DMS153 treated with DMSO at 0.1 percent for 48 hours (cell line): ENCODE measurements at regions not wholly inside any gene's neighbourhood (a gene's known extent, or its start where the extent isn't known, plus 50 kb on each side); places are given as distances from the start of the nearest gene placed in this dataset.
"Not testable (repeated sequence)": the region's sequence is repeated elsewhere in the genome, so short reads cannot be mapped to it uniquely, and the experiment has no call there.

Source experiments
- DNase-seq: peaks from one replicate; lab custom pipeline; 2025; ENCODE audit not compliant: unreplicated experiment; lab: John Stamatoyannopoulos, UW

DNA sequence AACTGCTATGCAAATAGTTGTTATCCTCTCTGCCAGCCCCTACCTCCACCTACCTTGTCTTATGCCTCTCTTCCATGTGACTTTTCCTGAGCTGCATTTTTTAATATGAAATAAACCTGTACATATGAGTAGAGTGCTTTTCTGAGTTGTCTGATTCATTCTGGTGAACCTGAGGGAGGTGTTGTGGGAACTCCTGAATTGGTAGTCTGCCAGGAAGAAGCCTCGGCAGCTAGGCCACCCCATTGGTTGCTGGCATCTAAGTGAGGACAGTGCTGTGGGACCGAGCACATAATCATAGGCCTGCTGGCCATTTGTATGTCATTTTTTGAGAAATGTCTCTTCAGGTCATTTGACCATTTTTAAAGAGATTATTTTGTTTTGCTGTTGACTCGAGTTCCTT is 1146.8 kb downstream of the UQCRFS1 start:
- DNase-seq, result no peak

DNA sequence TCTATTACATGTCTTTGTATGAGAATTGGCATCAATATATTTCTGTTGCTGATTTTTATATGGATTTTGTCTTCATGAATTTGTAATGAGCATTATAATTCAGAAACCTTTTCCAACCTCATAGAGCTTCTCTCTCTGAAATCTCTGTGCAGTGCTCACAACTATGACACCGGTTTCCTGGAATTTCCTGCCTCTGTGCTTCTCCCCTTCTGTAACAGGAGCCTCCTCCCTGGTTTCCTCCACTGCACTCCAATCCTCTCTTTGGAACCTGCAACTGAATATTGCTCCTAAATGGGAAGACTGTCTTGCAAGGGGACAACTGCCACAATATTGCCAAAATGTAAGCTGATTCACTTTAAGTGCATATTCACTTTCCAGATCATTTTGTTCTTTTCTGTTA is 1147.9 kb downstream of the UQCRFS1 start:
- no peak for DNase-seq

DNA sequence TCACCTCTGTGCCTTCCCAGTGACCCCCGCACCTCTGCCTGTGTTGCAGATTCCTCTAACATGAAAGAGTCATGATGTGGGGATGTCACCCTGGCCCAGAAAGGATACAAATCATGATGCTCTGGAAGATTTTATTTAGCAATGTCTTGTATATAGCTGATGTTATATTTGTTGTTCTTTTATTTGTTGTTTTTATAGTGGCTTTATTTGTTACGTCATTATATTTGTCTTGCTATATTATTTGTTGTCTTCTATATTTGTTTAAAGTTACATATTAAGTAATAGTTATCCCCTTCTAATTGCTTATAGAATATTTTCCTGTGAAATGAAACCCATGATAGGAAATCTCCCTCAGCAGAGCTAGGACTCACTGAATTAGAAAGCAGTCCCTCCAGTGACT is 1149.2 kb downstream of the UQCRFS1 start:
- DNase-seq, result no peak

DNA sequence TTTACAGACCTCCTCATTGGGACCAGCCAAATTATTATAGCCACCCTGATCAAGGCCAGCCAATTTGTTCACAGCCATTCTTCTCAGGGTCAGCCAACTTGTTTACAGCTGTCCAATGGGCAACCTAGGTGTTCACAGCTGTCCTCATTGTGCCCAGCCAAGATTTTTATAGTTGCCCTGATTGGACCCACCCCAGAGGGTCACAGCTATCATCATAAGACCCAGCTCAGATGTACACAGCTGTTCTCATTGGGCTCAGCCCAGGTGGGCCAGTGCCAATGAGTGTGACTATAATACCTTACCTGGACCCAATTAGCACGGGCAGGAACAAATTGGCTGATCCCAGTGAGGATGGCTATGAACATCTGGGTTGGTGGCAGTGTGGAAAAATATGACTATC is 1151.8 kb downstream of the UQCRFS1 start:
- DNase-seq, result no peak

DNA sequence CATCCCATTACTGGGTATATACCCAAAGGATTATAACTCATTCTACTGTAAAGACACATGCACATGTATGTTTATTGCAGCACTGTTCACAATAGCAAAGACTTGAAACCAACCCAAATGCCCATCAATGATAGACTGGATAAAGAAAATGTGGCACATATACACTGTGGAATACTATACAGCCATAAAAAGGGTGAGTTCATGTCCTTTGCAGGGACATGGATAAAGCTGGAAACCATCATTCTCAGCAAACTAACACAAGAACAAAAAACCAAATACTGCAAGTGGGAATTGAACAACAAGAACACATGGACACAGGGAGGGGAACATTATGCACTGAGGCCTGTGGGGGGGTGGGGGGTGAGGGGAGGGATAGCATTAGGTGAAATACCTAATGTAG is 1155.9 kb downstream of the UQCRFS1 start:
- DNase-seq, result not testable (repeated sequence)

DNA sequence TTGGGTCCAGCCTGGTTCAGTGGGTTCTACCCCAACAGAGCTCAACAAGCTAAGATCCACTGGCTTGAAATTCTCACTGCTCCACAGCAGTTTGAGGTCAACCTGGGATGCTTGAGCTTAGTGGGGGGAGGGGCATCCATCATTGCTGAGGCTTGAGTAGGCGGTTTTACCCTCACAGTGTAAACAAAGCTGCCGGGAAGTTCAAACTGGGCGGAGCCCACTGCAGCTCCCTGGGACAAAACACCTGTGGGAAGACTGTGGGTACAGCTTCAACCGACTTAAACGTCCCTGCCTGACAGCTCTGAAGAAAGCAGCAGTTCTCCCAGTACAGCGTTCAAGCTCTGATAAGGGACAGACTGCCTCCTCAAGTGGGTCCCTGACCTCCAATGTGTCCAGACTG is 1161.9 kb downstream of the UQCRFS1 start:
- DNase-seq, result no peak

DNA sequence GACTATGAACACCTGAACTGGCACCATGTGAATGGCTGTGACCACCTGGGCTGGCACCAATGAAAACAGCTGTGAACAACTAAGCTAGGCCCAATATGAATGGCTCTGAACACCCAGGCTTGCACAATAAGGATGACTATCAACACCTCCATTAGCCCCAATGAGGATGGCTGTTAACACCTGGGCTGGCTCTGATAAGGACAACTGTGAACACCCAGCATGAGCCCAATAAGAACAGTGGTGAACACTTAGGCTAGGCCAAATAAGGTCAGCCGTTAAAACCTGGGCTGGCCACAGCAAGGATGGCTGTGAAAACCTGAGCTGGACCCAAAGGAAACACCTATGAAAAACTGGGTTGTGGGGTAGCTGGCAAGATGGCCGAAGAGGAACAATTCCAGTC is 1163.1 kb downstream of the UQCRFS1 start:
- DNase-seq, result no peak

DNA sequence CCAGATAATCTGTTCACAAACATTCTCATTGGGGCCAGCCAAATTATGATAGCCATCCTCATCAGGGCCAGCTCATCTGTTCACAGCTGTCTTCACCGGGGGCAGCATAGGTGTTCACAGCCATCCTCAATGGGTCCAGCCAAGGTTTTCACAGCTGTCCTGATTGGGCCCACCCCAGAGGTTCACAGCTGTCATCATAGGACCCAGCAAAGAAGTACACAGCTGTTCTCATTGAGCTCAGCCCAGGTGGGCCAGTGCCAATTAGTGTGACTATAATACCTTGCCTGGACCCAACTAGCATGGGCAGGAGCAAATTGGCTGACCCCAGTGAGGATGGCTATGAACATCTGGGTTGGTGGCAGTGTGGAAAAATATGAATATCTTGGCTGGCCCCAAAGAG is 1166.0 kb downstream of the UQCRFS1 start:
- no peak for DNase-seq

DNA sequence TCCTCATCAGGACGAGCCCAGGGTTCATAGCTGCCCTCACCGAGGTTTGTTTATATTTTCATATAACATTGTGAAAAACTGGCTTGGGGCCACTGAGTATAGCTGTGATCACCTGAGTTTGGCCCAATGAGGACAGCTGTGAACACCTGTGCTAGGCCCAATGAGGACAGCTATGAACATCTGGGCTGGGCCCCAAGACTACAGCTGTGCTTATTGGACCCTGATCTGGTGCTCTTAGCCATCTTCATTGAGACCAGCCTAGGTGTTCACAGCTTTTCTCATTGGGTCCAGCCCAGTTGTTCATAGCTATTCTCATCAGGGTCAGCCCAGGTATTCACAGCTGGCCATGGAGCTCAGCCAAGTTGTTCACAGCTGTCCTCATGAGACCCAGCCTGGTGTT is 1167.3 kb downstream of the UQCRFS1 start:
- DNase-seq, result no peak

DNA sequence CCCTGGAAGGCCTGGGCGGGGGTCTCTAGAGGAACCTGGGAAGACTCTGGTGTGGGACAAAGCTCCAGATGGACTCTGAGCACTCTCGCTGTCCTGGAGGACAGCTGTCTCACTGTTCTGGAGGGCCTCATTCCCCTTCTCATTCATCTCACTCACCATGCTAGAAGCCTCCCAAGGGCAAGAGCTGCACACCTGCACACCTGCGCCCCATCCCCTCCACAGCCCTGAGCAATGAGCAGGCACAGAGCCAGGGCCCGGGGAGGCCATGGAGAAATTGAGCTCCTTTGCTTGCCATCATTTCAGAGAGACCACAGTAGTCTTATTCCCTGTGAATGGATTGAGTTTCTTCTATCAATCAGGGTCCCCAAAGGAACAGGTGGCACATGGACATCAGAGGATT is 1168.5 kb downstream of the UQCRFS1 start:
- DNase-seq, result no peak

DNA sequence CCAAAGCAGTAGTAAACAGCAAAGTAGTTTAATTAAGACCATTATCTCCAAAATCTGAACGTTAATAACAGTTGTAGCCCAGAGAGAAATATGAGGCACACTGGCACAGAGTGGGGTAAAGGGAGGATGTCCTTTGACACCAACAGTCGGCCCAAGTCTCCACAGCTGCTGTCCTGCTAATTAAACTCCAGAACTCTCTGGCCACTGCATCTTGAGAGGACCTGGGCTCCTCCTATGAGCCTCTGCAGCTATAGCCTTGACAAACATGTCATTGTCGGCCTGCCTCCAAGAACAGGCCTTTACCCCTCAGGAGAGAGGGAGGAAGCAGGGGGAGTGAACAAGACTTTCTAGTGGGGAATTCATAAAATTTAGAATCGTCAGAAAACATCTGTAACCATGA is 1170.4 kb downstream of the UQCRFS1 start:
- DNase-seq, result no peak

DNA sequence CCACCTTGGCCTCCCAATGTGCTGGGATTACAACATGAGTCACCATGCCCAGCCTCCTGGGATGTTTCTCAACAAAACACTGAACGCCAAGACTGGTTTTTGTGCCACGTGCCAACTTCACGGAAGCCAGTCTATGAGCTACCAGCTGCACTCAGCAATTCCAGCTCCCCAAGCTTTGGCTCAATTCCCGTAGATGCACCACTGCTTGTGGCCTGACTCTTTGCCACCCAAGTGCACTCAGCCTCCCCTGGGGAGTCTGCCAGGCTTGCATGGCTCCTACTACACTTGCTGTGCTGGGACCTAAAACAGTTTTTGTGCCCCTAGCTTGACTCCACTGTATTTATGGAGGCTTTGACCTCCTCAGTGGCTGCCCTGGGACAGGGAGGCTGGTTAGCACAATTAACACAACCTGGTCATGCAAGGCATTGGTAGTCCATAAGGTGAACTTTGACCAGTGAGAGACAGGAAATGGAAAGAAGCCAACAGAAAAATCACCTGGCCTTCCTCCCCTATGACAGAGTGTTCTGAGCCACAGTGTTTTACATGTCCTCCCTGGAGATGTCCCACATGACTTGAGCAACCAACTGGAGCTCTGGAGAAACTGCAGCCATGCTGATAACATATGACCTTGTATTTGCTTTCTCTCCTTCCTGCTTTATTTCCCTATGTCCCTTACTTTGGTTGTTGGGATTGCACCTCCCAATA is 1173.1 kb downstream of the UQCRFS1 start:
- no peak for DNase-seq

DNA sequence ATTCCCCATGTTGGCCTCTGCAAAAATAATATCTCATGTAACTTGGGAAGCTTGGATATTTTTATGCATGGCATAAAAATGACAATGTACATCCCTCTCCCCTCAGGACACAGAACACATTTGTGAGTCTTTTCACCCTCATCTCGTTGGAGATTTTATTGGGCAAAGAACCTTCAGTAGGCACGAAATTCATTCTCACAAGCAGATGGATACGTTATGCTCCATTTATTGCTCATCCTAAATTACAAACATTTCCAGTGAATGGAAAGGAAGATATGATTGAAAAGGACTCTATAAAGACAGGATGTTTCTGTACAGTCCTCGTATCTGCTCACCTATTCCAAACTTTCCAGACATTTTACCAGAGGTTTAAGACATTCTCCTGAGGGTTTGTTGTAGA is 1175.8 kb downstream of the UQCRFS1 start:
- no peak for DNase-seq

DNA sequence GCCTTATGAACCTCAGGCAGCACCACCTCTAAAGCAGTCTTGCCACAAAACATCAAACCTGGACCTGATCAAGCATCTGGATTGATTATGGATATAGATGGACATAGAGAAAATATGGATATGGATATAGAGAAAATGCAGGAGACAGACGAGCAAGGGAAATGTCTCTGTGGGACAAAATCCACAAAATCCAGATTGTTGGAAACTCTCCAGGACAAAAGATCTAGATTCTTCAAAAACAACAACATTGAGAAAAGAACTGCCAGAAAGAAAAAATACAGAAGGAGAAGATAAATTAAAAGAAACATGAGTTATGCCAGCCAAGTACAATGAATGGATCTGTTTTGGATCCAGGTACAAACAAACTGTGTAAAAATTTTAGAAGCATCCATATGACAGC is 1176.5 kb downstream of the UQCRFS1 start:
- no peak for DNase-seq

DNA sequence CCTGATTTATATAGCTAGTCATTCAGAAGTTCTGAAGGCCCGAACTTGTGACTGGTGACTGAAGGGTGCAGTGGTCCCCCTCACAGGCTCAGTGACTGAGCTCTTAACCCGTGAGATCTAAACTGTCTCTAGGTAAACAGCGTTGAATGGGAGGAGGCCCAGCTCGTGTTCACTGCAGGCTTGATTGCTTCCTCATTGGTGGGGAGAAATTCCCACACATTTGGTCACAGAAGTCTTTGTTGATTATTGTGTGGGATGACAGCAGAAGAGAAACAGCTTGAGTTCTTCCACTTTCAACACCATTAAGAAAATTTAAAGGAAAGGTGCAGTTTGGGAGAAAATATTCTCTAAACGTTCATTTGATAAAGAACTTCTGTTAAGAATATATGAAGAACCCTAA is 1178.0 kb downstream of the UQCRFS1 start:
- DNase-seq, result no peak

DNA sequence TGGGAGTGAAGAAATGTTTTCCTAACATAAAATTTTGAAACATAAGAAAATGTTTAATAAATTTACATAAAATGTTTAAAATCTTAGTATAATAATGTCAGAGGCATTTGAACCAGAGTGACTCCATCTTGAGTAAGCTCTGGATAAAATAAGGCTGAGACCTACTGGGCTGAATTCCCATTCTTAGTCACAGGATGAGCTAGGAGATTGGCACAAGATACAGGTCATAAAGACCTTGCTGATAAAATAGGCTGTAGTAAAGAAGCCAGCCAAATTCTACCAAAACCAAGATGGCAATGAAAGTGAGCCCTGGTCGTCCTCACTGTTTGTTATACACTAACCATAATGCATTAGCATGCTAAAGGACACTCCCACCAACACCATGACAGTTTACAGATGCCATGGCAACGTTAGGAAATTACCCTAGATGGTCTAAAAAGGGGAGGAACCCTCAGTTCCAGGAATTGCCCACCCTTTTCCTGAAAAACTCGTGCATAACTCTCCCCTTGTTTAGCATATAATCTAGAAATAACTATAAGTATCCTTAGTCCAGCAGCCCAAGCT is 1184.0 kb downstream of the UQCRFS1 start:
- DNase-seq, result no peak

DNA sequence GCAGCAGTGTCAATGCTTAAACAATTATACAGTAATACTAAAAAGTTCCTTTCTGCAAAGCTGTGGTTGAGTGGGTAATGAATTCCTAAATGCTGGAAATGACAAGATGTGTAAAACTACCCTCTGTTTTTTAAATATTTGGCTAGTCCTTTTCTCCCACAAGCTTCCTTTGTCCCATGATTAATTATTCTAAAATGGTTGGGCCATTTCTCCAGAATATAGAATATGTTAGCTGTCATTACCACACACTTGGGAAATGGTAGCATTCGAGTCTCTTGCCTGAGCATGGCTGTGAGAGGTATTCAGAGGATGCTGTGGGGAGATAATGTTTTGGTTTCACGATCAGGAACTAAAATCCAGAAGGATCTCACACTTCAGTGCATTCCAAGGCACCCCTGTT is 1185.8 kb downstream of the UQCRFS1 start:
- DNase-seq, result no peak

DNA sequence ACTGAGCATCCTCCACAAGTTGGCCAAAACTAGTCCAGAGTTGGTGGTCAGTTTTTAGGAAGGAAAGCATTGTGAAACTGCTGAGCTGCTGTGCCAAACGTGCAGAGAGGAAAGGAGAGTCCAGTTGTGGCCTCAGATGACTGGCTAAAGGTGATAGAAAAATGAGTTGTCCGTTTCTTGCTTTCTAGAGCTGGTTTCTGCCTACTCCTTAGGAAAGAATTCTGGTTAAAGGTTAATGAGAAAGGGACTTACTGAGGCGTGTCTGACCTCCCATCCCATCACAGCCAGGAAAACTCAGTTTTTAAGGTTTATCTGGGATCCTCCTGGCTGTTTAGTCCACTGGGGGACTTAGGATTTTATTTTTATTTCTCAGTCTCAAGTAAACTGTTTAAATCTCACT is 1186.3 kb downstream of the UQCRFS1 start:
- DNase-seq, result no peak

DNA sequence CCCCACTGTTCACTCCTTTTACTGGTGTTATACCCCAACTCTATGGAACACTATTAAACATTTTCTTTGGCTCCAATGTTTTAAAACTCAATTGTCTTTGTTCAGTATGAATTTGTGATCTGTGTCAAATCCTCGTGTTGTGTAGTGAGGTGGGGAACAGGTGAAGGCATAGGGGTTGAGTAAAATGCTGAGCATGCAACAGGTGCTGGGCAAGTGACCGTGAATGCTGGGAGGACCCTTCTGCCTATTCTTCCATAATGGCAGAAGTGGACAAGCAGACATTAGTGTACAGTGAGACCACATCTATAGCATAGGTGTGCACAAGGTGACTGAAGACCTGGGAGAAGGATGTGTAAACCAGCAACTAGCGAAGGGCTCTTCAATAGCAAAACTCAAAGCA is 1188.0 kb downstream of the UQCRFS1 start:
- no peak for DNase-seq

DNA sequence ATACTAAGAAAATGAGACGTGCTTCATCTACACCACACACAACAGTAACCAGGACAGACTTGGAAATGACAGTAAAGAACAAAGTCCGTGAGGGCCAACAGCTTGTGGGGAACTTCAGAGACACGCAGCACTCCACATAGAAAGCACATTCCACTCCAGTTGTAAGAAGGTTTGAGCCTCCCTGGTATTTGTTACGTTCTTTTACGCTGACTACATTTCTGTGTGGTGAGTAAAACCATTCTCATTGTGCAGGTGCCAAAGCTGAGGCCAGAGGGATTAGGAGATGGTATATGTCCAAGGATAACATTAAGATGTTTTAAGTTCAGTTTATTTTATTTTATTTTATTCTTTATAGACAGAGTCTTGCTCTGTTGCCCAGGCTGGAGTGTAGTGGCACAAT is 1189.9 kb downstream of the UQCRFS1 start:
- no peak for DNase-seq

DNA sequence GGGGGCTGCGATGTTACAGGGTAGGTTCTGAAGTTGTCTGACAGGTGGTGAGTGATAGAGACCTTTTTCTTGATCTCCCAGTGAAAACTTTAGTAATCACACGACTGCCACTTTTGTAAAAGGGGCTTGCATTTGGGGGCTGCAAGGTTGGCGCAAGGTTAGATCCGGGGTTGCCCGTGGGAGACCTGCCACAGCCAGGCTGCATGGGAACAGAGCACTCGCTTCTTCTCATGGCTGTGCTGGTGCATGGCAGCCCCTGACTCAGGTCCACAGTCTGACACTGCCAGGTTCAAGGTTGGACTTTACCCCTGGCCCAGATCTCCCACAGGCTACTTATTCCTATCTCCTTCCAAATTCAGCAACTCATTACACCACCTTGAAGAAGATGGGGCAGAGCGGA is 1190.4 kb downstream of the UQCRFS1 start:
- no peak for DNase-seq

DNA sequence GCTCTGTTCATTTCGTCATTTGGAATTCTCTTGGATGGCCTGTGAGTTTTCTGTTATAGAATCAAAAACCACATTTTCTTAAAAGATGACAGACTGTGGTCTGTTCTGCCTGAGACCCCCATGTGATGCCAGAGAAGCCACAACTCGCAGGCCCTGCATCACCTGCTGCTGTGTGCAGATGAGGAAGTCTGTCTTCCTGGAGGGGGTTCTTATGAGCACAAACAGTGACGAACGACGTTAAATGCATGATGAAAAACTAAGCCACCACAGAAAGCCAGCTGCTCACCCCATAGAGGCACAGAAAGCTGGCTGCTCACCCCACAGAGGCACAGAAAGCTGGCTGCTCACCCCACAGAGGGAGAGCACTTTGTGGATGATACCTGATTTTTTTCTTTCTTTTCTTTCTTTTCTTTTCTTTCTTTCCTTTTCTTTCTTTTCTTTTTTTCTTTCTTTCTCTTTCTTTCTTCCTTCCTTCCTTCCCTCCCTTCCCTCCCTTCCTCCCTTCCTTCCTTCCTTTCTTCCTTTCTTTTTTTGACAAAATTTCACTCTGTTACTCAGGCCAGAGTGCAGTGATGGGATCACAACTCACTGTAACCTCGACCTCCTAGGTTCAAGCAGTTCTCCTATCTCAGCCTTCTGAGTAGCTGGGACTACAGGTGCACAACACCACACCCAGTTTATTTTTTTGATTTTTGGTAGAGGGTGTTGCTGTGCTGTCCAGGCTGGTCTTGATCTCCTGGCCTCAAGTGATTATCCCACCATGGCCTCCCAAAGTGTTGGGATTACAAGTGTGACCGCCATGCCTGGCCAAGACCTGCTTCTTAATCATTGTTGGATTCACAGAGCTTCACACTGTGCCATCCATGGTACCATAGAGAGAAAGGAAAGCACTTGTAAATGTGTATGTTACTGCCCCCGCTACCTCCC is 1191.4 kb downstream of the UQCRFS1 start:
- no peak for DNase-seq
